ENCODE measurements at regions not wholly inside any gene's neighbourhood (a gene's known extent, or its start where the extent isn't known, plus 50 kb on each side); places are given as distances from the start of the nearest gene placed in this dataset.

GRCh38 chr1:194866153-194866552 is 1679.7 kb upstream of the B3GALT2 start:
- TF ChIP-seq SIN3A (IDR thresholded peaks at IDR 0.05; ENCODE audit: borderline replicate concordance, insufficient read depth, low read length) = no peak
- no peak for TF ChIP-seq POLR2AphosphoS5 (IDR thresholded peaks at IDR 0.05; ENCODE audit: low read depth, low read length)
- no peak for TF ChIP-seq TAF1 (IDR thresholded peaks at IDR 0.05; ENCODE audit: borderline replicate concordance, insufficient read depth, low read length)
- TF ChIP-seq, protein P1, sequence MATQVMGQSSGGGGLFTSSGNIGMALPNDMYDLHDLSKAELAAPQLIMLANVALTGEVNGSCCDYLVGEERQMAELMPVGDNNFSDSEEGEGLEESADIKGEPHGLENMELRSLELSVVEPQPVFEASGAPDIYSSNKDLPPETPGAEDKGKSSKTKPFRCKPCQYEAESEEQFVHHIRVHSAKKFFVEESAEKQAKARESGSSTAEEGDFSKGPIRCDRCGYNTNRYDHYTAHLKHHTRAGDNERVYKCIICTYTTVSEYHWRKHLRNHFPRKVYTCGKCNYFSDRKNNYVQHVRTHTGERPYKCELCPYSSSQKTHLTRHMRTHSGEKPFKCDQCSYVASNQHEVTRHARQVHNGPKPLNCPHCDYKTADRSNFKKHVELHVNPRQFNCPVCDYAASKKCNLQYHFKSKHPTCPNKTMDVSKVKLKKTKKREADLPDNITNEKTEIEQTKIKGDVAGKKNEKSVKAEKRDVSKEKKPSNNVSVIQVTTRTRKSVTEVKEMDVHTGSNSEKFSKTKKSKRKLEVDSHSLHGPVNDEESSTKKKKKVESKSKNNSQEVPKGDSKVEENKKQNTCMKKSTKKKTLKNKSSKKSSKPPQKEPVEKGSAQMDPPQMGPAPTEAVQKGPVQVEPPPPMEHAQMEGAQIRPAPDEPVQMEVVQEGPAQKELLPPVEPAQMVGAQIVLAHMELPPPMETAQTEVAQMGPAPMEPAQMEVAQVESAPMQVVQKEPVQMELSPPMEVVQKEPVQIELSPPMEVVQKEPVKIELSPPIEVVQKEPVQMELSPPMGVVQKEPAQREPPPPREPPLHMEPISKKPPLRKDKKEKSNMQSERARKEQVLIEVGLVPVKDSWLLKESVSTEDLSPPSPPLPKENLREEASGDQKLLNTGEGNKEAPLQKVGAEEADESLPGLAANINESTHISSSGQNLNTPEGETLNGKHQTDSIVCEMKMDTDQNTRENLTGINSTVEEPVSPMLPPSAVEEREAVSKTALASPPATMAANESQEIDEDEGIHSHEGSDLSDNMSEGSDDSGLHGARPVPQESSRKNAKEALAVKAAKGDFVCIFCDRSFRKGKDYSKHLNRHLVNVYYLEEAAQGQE (IDR thresholded peaks at IDR 0.05; ENCODE audit: insufficient read depth in 1 of 2, low read depth in 2 of 2, low read length in 2 of 2) = no peak
- no peak for TF ChIP-seq FOXP2 (optimal IDR thresholded peaks at IDR 0.05; ENCODE audit: borderline replicate concordance, extremely low read depth, extremely low read length, insufficient read depth)
